ENCODE measurements at regions not wholly inside any gene's neighbourhood (a gene's known extent, or its start where the extent isn't known, plus 50 kb on each side); places are given as distances from the start of the nearest gene placed in this dataset.
"Not testable (repeated sequence)": the region's sequence is repeated elsewhere in the genome, so short reads cannot be mapped to it uniquely, and the experiment has no call there.

GRCh38 chr11:103730131-103730940 lies 306.1 kb upstream of the DDI1 start:
- DNase-seq (ENCODE audit: low read depth in 2 of 2), result peak in 1 of 2 experiments; percentile 14

DNA sequence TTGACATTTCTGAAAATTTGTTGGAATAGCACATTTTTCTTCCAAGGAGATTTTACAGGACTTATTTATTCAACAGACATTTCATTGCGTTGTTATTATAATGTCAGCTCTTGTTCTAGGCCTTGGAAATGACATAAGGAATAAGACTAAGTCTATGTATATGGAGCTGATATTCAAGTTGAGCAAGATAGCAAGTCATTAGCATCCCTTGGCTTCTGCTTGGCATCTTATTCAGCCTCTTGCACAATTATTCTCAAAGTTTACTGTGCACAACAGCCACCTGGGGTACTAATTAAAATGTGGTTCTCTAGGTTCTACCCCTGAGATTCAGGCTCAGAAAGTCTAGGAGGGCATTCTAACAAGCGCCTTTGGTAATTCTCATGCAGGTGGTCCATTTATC lies 304.8 kb upstream of the DDI1 start:
- DNase-seq (ENCODE audit: low read depth in 2 of 2), result no peak

- no peak for DNase-seq (ENCODE audit: low read depth in 2 of 2)
These were observed 302.6 kb upstream of the DDI1 start for GRCh38 chr11:103733889-103734288.

DNA sequence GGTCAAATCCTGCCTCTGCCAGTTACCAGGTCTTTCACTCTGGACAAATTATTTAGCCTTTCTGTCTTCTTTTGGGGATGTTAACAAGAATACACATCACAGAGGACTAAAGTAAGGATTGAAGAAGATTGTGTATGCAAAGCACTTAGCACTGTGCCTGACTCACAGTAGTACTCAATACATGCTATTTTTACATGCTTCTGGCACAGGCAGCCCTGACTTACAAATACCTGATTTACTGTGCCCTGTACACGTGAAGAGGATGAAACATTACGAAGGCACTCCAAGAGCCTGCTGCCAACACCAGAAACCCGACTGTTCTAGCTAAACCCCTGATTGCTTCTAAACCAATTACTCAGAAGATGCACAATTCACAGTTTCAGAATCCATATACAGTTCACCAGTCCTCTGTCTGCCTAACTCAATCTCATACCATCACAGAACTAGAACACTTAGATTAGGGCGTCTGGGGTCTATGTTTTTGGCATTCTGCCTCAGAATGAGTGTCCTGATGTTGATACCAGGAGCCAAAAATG lies 300.9 kb upstream of the DDI1 start:
- no peak for DNase-seq (ENCODE audit: low read depth in 2 of 2)

GRCh38 chr11:103736315-103737036 lies 300.0 kb upstream of the DDI1 start:
- DNase-seq (ENCODE audit: low read depth in 2 of 2), result no peak

DNA sequence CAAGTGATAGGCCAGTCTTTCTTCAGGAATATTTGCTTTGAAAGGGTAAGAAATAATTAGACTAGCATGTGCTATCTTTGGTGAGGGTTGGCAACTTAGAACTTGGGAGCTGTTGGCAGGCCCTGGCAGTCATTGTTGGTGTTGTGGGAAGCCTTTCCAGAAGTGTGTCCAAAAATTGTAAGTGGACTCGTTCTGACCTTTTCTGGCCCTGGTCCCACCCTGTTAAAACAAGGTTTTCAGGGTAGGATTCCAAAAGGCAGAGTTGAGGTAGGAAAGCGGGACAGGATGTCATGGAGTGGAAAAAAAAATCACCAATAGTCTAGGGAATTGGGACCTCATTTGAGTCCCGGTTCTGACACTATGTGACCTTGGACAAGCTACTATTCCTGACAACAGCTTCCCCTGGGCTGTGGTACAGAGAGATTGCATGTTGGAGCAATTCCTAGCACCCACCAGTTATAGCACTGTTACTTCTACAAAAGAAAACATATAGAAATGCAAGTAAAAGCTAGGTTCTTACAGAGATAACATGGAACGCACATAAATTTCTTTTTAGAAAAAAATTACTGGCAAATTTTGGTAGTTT lies 299.3 kb upstream of the DDI1 start:
- DNase-seq (ENCODE audit: low read depth in 2 of 2), result no peak

DNA sequence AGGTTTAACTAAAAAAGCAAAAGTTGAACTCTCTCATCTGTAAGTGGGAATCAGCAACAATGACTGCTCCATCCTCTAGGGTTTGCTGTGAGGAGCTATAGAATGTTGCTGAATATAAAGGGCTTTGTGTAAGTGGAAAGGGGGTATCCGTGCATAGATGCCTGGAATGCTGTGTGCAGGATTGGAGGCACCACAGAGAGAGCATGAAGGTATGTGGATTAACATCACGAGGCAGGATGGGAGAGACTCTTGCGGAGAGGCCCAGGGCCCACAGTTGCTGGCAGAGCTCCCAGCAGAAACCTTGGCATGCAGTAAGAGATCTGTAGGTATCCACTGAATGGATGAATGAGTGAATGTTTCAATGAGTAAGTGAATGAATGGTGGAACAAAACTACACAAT lies 298.7 kb upstream of the DDI1 start:
- DNase-seq (ENCODE audit: low read depth in 2 of 2), result no peak

- DNase-seq (ENCODE audit: low read depth in 2 of 2), result not testable (repeated sequence)
These were observed 297.2 kb upstream of the DDI1 start for GRCh38 chr11:103739074-103739796.

GRCh38 chr11:103744496-103745153 lies 291.8 kb upstream of the DDI1 start:
- DNase-seq (ENCODE audit: low read depth in 2 of 2), result no peak

DNA sequence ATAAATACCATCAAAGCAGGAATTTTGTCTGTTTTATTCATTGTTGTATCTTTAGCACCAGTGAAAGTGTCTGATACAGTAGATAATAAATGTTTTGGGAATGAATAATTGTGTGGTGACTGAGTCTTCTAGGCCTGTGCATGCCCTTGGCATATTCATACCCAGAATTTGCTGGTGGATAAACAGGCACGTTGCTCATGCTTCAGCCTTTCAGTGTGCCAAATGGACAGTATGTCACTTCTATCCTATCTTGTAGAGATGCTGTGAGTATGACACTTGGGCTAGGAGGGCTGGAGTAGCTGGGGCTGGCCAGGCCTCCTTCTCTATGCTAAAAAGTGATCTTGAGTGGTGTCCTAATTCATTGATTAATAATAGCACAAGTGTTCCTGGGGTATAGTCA lies 287.3 kb upstream of the DDI1 start:
- DNase-seq (ENCODE audit: low read depth in 2 of 2), result no peak

GRCh38 chr11:103768816-103769215 lies 267.6 kb upstream of the DDI1 start:
- DNase-seq (ENCODE audit: low read depth in 2 of 2), result no peak

DNA sequence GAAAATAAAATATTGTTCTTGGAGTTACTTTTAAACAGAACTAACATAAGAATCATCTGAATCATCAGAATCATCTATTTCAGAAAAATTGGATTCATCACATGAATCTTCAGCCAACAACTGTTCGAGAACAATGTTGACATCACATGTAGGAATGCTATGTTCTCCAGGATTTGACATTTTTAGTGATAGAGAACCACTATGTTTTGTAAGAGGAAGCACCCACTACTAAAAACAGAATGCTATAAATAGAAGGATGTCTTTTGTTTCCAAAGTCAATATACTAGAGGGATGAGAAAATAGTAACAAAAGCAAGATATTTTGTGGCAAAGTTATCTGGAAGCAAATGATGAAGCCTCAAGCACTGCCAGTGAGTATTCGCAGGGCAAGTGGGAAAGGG lies 263.4 kb upstream of the DDI1 start:
- peak; percentile 66 to 73 for DNase-seq (ENCODE audit: low read depth in 2 of 2)

DNA sequence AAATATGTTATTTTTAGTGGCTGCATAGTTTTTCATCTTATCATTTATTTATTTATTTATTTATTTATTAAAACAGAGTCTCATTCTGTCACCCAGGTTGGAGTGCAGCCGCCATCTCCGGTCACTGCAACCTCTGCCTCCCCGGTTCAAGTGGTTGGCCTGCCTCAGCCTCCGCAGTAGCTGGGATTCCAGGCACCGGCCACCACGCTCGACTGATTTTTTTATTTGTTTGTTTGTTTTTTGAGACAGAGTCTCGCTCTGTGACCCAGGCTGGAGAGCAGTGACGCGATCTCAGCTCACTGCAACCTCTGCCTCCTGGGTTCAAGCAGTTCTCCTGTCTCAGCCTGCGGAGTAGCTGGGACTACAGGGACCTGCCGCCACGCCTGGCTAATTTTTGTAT lies 262.9 kb upstream of the DDI1 start:
- no peak for DNase-seq (ENCODE audit: low read depth in 2 of 2)

- DNase-seq (ENCODE audit: low read depth in 2 of 2), result no peak
These were observed 257.4 kb upstream of the DDI1 start for GRCh38 chr11:103779054-103779453.

DNA sequence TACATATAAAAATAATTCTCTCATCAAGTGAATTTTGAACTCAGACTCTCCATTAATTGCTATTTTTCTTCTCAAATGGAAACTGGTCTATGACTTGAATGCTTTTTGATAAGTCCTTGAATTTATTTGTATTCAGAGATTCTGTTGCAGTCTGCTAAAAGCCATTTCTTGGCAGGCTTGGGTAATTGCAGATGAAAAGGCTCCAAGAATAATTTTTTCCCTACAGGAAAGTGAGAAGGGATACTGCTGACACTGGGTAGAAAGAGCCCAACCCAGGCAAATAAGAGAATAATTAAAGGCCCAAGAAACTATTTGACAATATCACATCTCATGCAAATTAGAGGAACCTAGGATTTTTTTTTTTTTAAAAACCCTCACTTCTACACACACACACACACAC lies 246.5 kb upstream of the DDI1 start:
- DNase-seq (ENCODE audit: low read depth in 2 of 2), result no peak

- no peak for DNase-seq (ENCODE audit: low read depth in 2 of 2)
These were observed 243.4 kb upstream of the DDI1 start for GRCh38 chr11:103792981-103793468.

DNA sequence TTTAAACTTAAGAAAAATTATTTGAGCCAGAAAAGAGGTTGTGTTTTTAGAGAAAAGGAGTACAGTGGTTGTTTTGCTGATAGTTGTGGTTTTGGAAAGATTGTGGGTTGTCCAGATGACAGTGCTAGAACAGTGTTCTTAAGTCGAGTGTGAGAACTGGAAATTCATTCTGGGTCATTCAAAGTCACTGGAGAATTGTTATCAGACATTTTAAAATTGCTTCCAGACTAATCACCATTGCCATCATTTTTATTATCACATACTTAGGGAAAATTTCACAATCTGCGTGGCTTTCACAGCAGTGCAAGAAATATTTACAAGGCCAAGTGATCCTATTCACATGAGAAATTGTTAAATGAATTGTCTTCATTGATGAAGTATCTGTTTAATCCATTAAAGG lies 242.2 kb upstream of the DDI1 start:
- DNase-seq (ENCODE audit: low read depth in 2 of 2), result peak; percentile 61 to 62

DNA sequence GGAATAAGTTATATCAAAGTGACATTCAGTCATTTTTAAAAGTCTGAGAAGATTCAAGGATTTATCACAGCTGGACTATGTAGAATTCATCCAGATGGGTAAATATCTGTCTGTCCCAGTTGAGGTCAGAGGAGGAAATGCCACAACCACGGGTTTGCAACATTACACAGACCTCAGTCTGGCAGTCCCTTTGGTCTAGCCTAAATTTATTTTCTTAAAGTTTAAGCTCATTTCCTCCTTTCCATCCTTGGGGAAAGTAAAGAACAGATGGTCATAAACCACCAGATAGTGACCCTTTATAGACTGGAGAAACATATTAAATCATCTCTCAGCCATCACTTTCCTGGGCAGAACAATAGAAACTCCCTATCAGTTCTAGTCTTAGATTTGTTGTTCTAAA lies 238.4 kb upstream of the DDI1 start:
- DNase-seq (ENCODE audit: low read depth in 2 of 2), result peak; percentile 55 to 58

GRCh38 chr11:103798446-103798845 lies 238.0 kb upstream of the DDI1 start:
- DNase-seq (ENCODE audit: low read depth in 2 of 2), result no peak

GRCh38 chr11:103800406-103801114 lies 235.9 kb upstream of the DDI1 start:
- DNase-seq (ENCODE audit: low read depth in 2 of 2), result no peak

GRCh38 chr11:103803062-103803461 lies 233.4 kb upstream of the DDI1 start:
- no peak for DNase-seq (ENCODE audit: low read depth in 2 of 2)

Data from fibroblast of skin of left biceps (primary cell).